ENCODE measurements at regions not wholly inside any gene's neighbourhood (a gene's known extent, or its start where the extent isn't known, plus 50 kb on each side); places are given as distances from the start of the nearest gene placed in this dataset.
"Not testable (repeated sequence)": the region's sequence is repeated elsewhere in the genome, so short reads cannot be mapped to it uniquely, and the experiment has no call there.

- no peak for TF ChIP-seq CTCF (IDR thresholded peaks at IDR 0.05)
- Mint-ChIP-seq H3K27me3 (ENCODE audit: low read depth in 2 of 2) (peaks cover 0 to 16% of the 10 kb centered on the region in 2 donors), H3K36me3 (no peaks in the 10 kb centered on the region), H3K4me1 (no peaks in the 10 kb centered on the region), H3K27ac (no peak overlapping the region), H3K9me3 (no peaks in the 10 kb centered on the region), H3K4me3 (no peak overlapping the region)
- no peaks in the 10 kb centered on the region for H3K9me3 ChIP-seq (ENCODE audit: control insufficient read depth, insufficient read depth, low read length)
- intact Hi-C loops (cut with micrococcal nuclease), result no loop called here
- DNase-seq (no peak), ATAC-seq (no peak)
- no peaks in the 10 kb centered on the region for H3K4me1 ChIP-seq (ENCODE audit: control insufficient read depth, insufficient read depth, low read length)
- H3K36me3 ChIP-seq (ENCODE audit: control insufficient read depth, insufficient read depth, low read length), result no peaks in the 10 kb centered on the region
- no peak overlapping the region for H3K27ac ChIP-seq (ENCODE audit: low read length)
- no peaks in the 10 kb centered on the region for H3K27me3 ChIP-seq (ENCODE audit: control insufficient read depth, insufficient read depth, low read length)
- H3K4me3 ChIP-seq (ENCODE audit: low read length), result no peak overlapping the region
These were observed 119.4 kb upstream of the F3 start for GRCh38 chr1:94660994-94661393.

- DNase-seq (no peak), ATAC-seq (no peak)
- no peaks in the 10 kb centered on the region for H3K4me1 ChIP-seq (ENCODE audit: control insufficient read depth, insufficient read depth, low read length)
- Mint-ChIP-seq H3K27me3 (ENCODE audit: low read depth in 2 of 2) (peaks cover 0 to 16% of the 10 kb centered on the region in 2 donors), H3K36me3 (no peaks in the 10 kb centered on the region), H3K27ac (no peak overlapping the region), H3K4me3 (no peak overlapping the region), H3K9me3 (no peaks in the 10 kb centered on the region), H3K4me1 (no peaks in the 10 kb centered on the region)
- H3K36me3 ChIP-seq (ENCODE audit: control insufficient read depth, insufficient read depth, low read length), result no peaks in the 10 kb centered on the region
- 83% methylated on average over 1 of the region's 2 CpGs for WGBS (ENCODE audit: insufficient coverage)
- no peak overlapping the region for H3K27ac ChIP-seq (ENCODE audit: low read length)
- H3K27me3 ChIP-seq (ENCODE audit: control insufficient read depth, insufficient read depth, low read length), result no peaks in the 10 kb centered on the region
- no peak overlapping the region for H3K4me3 ChIP-seq (ENCODE audit: low read length)
- intact Hi-C loops (cut with micrococcal nuclease), result no loop called here
- TF ChIP-seq CTCF (IDR thresholded peaks at IDR 0.05), result no peak
- H3K9me3 ChIP-seq (ENCODE audit: control insufficient read depth, insufficient read depth, low read length), result no peaks in the 10 kb centered on the region
These were observed 118.7 kb upstream of the F3 start for GRCh38 chr1:94660258-94660657.

- H3K9me3 ChIP-seq (ENCODE audit: control insufficient read depth, insufficient read depth, low read length); H3K36me3 Mint-ChIP-seq; H3K9me3 Mint-ChIP-seq; H3K36me3 ChIP-seq (ENCODE audit: control insufficient read depth, insufficient read depth, low read length); H3K27me3 ChIP-seq (ENCODE audit: control insufficient read depth, insufficient read depth, low read length); H3K27ac ChIP-seq (ENCODE audit: low read length); H3K4me1 ChIP-seq (ENCODE audit: control insufficient read depth, insufficient read depth, low read length); H3K4me3 Mint-ChIP-seq; ATAC-seq; intact Hi-C loops (cut with micrococcal nuclease); H3K27ac Mint-ChIP-seq; H3K4me1 Mint-ChIP-seq; DNase-seq; H3K4me3 ChIP-seq (ENCODE audit: low read length): not testable (repeated sequence)
- peaks cover 0 to 16% of the 10 kb centered on the region in 2 donors for H3K27me3 Mint-ChIP-seq (ENCODE audit: low read depth in 2 of 2)
- WGBS (ENCODE audit: insufficient coverage), result 86% methylated on average over 1 of the region's 1 CpG
These were observed 117.6 kb upstream of the F3 start for GRCh38 chr1:94659202-94659601.

GRCh38 chr1:94658221-94658620 lies 116.7 kb upstream of the F3 start:
- Histone ChIP-seq H3K36me3 (ENCODE audit: control insufficient read depth, insufficient read depth, low read length) (no peaks in the 10 kb centered on the region), H3K4me1 (ENCODE audit: control insufficient read depth, insufficient read depth, low read length) (peaks cover 3% of the 10 kb centered on the region), H3K9me3 (ENCODE audit: control insufficient read depth, insufficient read depth, low read length) (no peaks in the 10 kb centered on the region), H3K27me3 (ENCODE audit: control insufficient read depth, insufficient read depth, low read length) (no peaks in the 10 kb centered on the region), H3K4me3 (ENCODE audit: low read length) (no peak overlapping the region), H3K27ac (ENCODE audit: low read length) (no peak overlapping the region)
- DNase-seq (no peak), ATAC-seq (no peak)
- H3K27me3 Mint-ChIP-seq (ENCODE audit: low read depth in 2 of 2), result peaks cover 0 to 16% of the 10 kb centered on the region in 2 donors
- no CpG with 5 or more reads among the region's 3 CpGs for WGBS (ENCODE audit: insufficient coverage)
- H3K36me3 Mint-ChIP-seq, result no peaks in the 10 kb centered on the region
- peaks cover 0 to 4% of the 10 kb centered on the region in 2 donors for H3K4me1 Mint-ChIP-seq
- no peaks in the 10 kb centered on the region for H3K9me3 Mint-ChIP-seq
- intact Hi-C loops (cut with micrococcal nuclease), result no loop called here
- TF ChIP-seq CTCF (IDR thresholded peaks at IDR 0.05), result no peak
- no peak overlapping the region for H3K4me3 Mint-ChIP-seq
- no peak overlapping the region for H3K27ac Mint-ChIP-seq

- 88% methylated on average over 4 of the region's 4 CpGs for WGBS (ENCODE audit: insufficient coverage)
- DNase-seq; ATAC-seq; H3K9me3 Mint-ChIP-seq; H3K4me3 ChIP-seq (ENCODE audit: low read length); H3K27me3 ChIP-seq (ENCODE audit: control insufficient read depth, insufficient read depth, low read length); H3K27ac ChIP-seq (ENCODE audit: low read length); H3K27ac Mint-ChIP-seq; H3K4me1 Mint-ChIP-seq; H3K4me3 Mint-ChIP-seq; H3K36me3 Mint-ChIP-seq; H3K9me3 ChIP-seq (ENCODE audit: control insufficient read depth, insufficient read depth, low read length); H3K4me1 ChIP-seq (ENCODE audit: control insufficient read depth, insufficient read depth, low read length); H3K36me3 ChIP-seq (ENCODE audit: control insufficient read depth, insufficient read depth, low read length); intact Hi-C loops (cut with micrococcal nuclease): not testable (repeated sequence)
- peaks cover 0 to 16% of the 10 kb centered on the region in 2 donors for H3K27me3 Mint-ChIP-seq (ENCODE audit: low read depth in 2 of 2)
These were observed 116.2 kb upstream of the F3 start for GRCh38 chr1:94657776-94658175.
